GM21825 (cell line): ENCODE measurements at regions not wholly inside any gene's neighbourhood (a gene's known extent, or its start where the extent isn't known, plus 50 kb on each side); places are given as distances from the start of the nearest gene placed in this dataset.
"Not testable (repeated sequence)": the region's sequence is repeated elsewhere in the genome, so short reads cannot be mapped to it uniquely, and the experiment has no call there.

Source experiments
- ATAC-seq: cut with Tn5 transposase; IDR thresholded peaks from one replicate; pipeline ENCODE4 v1.9.1; 2021; ENCODE audit warnings: mild to moderate bottlenecking, moderate library complexity; ENCODE audit not compliant: unreplicated experiment

GRCh38 chr5:134471858-134472449, 53.5 kb upstream of the JADE2 start:
- not testable (repeated sequence) for ATAC-seq

GRCh38 chr5:134468921-134469400, 56.5 kb upstream of the JADE2 start:
- no peak for ATAC-seq

DNA sequence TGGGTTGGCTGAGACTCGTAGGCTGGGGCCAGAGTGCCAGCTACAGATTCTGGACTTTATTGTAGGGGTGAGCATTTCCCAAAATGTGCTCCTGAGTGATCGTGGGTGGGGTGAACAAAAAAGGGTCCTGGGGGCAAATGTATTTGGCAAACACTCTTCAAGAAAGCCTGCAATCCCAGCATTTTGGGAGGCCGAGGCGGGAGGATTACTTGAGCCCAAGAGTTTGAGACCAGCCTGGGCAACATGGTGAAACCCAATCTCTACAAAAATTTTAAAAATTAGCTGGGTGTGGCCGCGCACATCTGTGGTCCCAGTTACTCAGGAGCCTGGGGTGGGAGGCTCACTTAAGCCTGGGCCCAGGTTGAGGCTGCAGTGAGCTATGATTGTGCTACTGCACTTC, 55.5 kb upstream of the CDKN2AIPNL start:
- no peak for ATAC-seq

DNA sequence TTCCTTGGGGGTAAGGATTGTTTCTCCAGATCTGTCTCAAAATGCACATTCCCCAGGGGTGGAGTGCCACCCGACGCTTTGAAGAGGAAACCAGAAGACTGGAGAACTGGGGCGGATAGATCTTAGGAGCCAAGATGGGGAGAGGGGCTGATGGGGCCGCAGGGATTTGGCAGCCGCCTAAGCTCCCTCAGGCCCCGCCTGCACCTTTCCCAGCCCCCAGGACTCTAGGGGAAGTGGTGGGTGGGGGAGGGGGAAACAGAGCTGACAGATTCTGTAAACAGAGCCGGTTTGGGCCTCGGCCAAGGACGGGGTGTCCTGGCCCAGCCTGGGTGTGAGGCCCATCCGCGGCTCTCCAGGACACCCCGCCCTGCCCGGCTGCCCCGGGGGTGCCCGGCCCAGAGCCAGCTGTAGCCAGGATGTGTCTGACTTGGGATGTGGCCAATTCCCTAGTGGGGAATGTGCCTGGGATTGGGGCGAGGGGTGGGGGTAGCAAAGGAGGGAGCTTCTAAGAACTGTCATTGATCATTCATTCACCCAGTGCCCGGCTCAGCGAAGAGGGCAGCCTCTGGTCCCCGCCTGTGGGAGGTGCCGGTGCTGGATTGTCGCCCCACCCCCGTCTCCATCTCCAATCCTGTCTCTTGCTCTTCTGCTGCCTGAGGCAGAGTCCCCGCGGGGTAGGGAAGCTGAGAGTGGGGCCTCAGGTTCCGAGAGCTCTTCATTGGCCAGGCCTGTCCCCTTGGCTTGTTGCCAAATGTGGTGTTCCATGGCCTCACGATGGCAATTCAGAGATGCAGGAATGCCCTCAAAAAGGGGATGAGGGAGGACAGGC, 54.8 kb upstream of the CDKN2AIPNL start:
- no peak for ATAC-seq

- peak; percentile 77 for ATAC-seq
Observed at GRCh38 chr5:134465816-134466240, 54.1 kb upstream of the CDKN2AIPNL start.

DNA sequence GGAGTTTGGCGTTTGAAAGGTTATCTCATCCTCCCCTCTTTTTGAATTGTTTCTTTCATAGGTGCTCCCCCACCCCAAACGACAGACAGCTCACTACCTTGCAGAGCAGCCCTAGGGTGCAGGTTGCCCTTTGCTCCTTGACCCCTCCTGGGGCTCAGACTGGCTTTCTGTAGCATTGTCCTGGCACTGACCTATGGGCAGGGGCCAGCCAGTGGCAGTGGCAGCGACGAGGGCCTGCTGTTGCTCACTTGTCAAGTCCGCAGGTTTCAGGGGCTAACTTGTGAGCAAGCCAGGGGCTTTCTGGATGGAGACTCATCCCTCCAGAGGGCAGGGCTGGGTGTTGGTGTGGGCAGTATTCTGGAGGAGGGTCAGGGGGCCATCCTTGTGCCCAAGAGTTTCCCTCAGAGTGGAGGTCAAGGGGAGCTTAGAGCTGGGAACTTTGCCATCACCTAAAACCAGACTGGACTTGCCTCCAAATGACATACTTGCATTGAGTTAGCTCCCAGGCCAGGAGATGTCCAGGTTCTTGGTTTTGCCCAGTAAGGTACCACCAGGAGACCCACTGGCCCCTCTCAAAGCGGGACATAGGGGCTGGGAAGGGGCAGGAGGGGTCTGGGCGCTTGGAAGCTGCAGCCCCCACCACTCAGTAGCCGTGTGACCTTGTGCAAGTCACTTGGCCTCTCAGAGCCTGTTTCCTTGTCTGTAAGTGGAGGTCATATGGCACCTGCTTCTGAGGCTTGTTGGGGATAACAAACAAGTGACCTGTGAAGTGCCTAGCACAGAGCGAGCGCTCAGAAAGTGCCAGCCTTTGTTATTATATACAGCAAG, 53.5 kb upstream of the CDKN2AIPNL start:
- peak; percentile 30 for ATAC-seq

DNA sequence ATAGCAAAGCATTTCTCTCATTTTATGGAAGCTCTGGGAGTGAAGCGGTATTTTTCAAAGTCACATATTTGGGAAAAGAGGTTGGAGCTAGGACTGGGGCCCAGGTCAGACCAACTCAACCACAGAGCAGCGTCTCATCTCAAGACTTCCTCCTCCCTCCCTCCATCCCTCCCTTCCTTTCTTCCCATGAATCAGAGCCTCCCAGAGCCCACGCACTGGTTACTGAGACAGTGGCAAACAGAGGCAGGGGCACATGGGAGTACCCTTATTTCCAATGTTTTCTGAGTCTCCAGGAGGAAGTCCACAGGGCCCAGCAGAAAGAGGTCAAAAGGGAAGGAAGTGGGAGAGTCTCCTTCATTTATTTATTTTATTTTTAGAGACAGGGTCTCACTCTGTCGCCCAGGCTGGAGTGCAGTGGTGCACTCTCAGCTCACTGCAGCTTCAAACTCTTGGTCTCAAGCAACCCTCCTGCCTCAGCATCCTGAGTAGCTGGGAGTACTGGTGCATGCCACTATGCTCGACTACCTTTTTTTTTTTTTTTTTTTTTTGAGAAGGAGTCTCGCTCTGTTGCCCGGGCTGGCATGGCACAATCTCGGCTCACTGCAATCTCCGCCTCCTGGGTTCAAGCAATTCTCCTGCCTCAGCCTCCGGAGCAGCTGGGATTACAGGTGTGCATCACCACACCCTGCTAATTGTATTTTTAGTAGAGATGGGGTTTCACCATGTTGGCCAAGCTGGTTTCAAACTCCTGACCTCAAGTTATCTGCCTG, 52.5 kb upstream of the CDKN2AIPNL start:
- no peak for ATAC-seq

GRCh38 chr5:134463176-134463720, 51.6 kb upstream of the CDKN2AIPNL start:
- no peak for ATAC-seq

GRCh38 chr5:134462761-134463160, 51.1 kb upstream of the CDKN2AIPNL start:
- ATAC-seq, result no peak

GRCh38 chr5:134462047-134462575, 50.4 kb upstream of the CDKN2AIPNL start:
- ATAC-seq, result no peak
